ENCODE measurements at regions not wholly inside any gene's neighbourhood (a gene's known extent, or its start where the extent isn't known, plus 50 kb on each side); places are given as distances from the start of the nearest gene placed in this dataset.

DNA sequence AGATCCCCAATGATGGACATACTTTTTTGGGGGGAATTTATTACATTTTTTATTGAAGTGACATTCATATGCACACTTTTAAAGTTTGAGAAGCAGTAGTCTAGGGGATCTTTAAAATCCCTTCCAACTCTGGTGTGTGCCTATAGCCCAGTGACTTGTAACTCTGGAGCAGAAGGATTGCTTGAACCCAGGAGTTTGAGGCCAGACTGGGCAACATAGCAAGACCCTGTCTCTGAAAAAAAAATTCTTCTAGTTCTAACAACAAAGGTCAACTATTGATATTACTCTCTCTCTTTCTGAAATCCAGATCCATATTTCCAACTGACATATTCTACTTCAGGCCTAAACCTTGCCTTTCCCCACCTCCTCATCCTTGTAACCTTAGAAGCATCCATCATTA lies 148.2 kb upstream of the SPRY4 start:
- no peak for DNase-seq

DNA sequence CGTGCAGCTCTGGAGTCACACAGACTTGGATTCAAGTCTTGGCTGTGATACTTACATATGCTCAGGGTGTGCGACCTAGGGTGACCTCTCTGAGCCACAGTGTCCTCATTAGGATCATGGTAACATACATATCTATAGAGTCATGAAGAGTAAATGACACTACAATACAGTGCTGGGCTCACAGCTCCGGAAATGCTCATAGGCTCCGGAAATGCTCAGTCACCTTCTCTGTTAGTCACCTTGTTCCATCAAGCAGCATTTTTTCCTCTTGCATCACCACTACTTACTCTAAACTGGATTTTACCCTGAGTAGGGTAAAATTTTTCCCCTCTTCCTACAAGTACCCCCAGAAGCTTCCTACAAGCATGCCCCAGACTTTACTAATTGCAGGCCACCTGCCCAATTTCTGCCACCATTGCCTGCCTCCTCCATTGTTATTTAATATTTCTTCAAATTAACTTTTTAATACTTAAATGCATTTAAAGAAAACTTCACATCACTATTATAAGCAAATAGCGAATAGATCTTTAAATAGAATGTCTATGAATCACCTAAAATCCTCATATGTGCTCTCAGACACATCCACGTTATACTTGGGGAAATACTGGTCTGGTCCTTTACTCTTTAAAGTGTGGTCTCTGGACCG lies 147.6 kb upstream of the SPRY4 start:
- no peak for DNase-seq

DNA sequence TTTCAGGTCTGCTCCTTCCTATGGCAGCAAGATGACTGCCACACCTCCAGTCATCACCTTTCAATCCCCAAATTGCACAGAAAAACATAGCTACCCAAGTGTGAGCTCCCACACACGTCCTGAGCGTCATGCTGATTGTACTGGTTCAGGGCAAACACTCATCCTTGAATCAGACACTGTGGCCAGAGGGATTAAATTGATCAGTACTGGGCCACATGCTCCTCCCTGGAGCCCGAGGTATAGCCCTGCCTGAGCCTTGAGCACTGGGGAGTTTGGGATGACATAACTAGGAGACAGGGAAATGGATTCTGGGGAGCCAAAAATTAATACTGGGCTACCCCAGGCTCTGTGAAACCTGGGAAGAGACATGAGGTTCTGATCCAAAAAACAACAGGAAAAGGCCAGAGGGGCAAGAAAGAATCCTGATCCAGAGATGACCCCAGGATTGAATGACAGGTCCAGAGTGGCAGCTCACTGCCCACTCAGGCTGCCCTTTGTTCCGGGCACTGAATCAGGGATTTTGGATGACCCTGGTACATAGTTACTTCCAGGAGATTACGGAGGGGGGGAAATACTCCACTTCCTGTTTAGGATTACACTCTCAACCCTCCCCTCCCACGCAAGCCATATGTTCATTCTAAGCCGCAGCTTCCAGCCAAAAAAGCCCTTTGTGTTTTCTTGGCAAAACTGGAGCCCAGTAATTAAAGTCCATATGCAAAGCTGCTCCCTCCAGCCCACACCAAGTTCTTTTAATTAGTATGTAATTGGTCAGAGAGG lies 141.6 kb upstream of the SPRY4 start:
- DNase-seq: no peak

DNA sequence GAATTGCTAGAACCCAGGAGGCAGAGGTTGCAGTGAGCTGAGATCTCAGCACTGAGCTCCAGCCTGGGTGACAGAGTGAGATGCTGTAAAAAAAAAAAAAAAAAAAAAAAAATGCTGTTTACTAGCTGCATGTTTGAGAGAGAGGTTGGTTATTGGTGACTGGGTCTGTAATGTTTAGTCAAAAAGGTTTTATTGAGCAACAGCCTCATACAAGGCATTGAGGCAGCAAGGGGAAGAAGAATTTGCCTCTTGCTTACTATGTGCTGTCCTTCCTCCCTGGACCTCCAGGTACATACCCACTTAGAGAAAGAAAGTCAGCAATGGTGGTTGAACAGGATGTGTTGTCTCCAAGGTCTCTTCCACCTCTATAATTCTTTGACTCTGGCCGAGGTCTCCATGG lies 140.7 kb upstream of the SPRY4 start:
- DNase-seq: no peak

DNA sequence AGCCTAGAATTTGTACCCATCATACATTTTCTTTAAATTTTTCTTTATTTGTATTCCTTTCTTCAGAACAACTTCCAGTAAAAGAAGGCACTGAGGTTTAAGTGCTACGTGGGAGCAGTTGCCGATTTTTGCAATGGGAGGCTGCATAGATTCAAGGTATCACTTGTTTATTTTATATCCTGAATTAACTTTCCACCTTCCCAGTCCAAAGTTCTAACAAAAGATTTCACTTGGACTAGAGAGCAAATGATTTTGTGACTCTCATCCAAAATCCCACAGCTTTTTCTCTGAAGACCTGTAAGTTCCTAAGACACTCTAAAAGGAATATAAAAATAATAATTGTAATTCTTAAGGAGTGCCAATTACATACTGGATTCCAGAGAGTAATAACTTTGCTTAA lies 139.1 kb upstream of the SPRY4 start:
- no peak for DNase-seq

DNA sequence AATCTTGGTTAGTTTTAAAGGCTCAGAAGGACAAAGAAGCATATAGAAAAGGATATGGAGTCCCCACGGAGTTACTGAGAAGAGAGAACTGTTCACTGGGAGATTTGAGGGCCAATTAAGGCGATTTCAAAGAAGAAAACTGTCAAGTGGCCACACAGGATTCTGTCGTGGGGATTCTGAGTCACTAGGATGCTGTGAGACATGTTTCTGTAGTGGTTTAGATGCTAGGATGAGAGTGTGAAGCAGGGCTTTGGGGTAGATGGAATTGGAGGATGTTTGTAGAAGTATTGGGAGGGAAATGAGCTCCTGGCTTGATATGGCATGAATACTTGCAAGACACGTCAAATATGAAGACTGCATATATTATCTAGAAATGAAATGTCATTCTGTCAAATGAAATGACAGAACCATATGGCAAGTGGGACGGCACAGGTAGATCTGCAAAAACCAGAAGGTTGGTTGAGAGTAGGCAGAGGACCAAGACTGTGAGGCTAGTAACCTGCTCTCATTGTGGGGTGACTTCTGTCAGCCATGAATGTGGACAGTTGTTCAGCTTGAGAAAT lies 136.3 kb upstream of the SPRY4 start:
- DNase-seq: no peak

DNA sequence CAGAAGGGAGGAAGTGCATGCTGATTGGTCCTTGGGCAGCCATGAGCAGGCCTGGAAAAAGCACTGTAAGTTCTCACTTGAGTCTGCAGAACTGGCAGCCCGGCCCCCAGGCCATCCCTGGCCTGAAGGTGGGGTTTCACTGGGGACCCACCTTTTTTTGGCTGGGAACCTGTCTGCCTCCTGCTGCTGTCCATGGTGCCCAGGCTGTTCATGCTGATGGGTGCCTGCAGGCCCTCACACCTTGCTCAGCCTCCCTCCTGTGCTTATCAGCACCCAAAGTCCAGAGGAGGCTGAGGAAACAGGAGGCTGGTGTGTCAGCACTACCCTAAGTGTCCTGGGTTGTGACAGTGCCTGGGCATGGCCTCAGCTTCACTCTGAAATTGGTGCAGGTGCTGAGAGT lies 134.4 kb upstream of the SPRY4 start:
- DNase-seq: no peak

DNA sequence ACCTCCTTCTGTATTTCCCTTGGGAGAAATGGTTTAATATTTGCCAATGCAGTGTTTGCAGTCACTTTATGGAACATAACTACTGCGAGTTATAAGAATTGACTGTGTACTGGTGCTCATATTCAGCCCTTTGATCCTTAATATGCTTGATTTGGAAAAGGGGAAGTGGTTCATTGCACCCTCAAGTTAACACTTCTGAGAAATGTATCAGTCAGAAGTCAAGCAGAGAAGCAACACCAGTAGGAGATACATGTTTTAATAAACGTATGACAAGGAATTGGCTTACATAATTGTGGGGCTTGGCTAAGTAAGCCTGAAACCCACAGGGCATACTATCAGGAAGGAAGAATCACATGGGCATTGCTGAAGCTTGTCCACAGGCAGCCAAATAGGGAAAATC lies 131.0 kb upstream of the SPRY4 start:
- no peak for DNase-seq

DNA sequence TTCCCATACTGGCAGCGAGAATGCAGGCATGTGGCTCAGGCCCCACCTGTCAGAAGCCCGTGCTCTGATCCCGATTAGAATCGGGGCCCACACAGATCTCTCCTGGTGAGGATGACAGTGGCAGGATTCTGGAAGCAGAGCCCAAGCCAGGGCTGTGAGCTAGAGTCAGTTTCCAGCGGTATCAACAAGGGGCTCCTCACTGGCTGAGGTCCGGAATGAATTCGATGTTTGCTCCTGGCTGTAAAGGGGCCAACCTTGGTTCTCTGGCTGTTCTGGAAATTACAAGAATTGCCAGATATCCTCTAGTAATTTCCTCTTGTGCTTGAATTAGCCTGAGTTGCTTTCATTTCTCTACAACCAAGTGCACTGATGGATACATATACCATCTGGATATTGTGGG lies 129.1 kb upstream of the SPRY4 start:
- DNase-seq: no peak

DNA sequence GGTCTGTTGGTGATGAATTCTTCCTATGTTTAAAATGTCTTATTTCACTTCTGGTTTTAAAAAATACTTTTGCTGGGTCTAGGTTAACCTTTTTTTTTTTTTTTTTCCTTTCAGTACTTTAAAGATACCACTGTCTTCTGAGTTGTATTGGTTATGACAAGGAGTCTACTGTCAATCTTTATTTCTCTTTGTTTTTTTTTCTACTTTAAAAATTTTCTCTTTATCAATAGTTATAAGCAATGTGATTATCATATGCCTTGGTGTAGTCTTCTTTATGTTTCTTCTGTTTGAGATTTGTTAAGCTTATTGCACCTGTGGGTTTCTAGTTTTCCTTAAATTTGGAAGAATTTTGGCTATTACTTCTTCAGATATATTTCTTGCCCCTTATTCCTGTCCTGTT lies 125.6 kb upstream of the SPRY4 start:
- DNase-seq: no peak

DNA sequence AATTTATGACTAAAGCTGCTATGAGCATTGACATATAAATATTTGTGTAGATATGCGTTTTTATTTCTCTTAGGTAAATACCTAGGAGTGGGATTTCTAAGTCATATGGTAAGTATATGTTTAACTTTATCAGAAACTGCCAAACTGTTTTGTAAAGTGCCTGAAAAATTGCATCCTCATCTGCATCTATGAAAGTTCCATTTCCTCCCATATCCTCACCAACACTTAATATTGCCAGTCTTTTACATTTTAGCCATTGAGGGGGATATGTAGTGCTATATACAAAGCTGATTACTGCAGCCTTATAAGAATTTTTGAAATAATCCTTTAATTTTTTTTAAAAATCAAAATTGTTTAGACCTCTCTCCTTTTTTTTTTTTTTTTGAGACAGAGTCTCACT lies 123.1 kb upstream of the SPRY4 start:
- no peak for DNase-seq

DNA sequence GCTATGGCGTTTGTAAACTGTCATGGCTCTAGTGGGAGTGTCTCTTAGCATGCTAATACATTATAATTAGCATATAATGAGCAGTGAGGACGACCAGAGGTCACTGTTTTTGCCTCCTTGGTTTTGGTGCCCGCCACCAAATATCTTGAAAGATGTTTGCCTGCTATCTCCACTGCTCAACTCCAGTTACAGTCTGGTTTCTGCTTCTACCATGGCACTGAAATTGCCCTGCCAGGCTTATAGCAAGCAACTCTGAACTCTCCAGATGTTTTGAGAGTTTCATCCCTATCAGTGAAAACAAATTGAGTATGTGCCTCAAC lies 122.1 kb upstream of the SPRY4 start:
- DNase-seq: no peak

DNA sequence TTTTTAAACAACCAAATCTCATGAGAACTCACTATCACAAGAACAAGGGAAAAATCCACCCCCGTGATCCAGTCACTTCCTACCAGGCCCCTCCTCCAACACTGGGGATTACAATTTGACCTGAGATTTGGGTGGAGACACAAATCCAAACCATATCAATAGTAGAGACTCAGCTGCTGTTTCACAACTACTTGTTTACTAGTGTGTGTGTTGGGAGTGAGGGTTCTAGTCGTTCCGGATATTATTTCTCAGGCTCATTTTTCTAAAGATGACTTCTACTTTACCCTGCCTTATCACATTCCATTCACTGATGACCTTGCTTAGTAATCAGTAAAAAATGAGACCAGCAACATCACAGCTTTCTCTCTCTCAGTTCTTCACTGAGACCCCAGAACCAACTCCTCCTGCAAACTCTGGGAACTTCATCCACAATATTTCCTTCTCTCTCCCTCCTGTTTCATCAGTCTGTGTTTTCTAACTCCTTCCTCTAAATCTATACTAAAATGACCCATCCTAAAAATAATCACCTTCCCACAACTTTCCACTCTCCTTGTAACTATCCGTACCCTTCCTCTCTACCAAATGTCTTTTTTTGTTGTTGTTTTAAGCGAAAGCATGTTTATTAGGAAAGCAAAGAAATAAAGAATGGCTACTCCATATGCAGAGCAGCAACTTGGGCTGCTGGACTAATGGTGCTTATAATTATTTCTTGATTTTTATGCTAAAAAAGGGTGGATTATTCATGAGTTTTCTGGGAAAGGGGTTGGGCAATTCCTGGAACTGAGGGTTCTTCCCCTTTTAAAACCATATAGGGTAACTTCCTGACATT lies 121.5 kb upstream of the SPRY4 start:
- no peak for DNase-seq

DNA sequence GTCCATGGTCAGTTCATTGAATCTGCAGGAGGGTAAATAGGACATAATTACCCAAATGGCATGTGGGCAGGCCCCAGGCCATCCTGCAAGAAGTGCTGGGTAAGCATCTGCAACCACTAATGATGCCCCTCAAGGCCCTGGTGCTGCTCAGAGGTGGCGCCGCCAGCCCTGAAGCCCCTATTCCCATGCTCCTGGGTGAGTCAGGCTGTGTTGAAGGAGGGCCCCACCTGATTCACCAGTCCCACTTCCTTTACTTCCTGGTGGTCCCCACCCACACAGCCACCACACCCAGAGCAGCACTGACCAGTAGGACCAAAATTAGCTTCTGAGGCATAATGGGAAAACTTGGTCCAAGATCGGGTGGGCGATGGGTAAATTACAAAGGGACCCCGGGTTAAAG lies 120.4 kb upstream of the SPRY4 start:
- no peak for DNase-seq

DNA sequence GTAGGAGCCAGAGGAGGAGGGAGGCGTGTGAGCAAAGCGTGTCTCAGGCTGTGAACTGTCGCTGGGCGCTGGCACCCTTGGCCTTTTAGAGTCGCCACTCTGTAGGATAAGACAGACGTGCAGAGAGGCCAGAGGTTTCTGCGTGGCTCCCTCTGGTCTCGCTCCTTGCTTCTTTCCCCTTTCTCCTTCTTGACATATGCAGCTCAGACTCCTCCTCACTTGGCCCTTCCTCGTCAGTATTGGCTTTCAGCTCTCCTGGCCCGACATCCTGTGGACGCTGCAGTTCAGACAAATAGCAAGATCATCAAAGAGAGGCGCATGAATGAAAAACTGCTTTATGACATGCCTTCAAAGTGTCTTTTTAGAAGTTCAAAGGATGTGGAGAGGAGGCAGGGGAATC lies 116.8 kb upstream of the SPRY4 start:
- no peak for DNase-seq

DNA sequence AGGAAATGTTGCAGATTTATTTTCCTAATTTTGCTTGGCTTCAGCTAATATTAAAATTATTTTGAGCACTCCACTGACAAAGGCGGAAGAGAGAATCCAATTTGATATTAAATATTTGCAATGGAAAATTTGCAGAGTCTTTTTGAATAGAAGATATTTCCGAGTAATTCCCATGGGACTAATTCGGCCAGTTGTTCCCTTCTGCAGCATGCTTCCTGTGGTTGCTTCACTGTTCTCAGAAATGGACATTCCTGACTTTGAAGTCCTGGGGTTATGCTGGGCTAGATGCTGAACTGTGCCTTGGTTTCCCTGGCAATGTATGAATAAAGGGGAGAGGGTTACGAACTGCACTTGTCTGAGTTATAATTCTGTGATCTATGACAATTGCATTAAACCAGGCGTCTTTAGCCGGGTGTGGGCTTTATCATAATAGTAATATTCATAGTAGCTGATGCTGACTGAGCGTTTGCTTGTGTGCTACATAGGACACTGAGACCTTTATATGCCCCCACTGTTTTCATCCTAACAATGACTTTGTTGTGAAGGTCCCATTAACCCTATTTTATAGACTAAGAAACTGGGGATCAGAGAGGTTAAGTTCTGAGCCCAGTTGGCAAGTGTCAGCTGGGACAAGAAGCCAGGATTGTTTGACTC lies 114.5 kb upstream of the SPRY4 start:
- DNase-seq: no peak

DNA sequence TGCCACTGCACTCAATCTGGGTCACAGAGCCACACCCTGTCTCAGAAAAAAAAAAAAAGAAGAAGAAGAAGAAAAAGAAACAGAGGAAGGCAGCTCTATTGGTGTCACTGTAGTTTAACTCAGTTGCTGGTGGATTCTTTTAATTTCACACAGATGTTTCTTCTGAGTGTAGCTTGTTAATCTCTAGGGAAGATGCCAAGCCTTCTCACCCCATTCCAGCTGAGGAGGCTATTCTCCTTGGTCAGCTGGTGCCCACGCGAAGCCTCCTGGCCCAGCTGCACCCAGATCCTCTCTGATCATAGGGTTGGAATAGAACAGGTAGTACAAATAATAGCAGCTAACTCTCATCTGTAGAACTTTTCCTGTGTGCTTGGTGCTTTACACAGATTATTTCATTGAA lies 113.8 kb upstream of the SPRY4 start:
- DNase-seq: no peak

DNA sequence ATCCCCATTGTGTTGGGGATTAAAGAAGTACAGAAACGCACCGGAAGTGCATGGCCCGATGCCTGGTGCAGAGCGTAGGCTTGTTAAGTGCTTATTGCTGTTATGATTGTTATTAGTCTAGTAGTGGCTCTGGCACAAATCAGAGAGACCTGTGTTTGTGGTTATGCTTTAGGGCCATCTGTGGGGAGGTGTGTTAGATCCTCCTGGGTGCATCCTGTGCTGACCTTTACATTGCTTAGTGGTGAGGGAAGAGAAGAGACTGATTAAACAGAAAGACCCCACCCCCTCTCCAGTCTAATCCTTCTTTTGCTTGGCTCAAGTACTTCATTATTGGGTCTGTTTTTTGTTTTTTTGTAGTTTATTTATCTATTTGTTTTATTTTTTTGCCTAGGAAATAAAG lies 112.7 kb upstream of the SPRY4 start:
- no peak for DNase-seq

DNA sequence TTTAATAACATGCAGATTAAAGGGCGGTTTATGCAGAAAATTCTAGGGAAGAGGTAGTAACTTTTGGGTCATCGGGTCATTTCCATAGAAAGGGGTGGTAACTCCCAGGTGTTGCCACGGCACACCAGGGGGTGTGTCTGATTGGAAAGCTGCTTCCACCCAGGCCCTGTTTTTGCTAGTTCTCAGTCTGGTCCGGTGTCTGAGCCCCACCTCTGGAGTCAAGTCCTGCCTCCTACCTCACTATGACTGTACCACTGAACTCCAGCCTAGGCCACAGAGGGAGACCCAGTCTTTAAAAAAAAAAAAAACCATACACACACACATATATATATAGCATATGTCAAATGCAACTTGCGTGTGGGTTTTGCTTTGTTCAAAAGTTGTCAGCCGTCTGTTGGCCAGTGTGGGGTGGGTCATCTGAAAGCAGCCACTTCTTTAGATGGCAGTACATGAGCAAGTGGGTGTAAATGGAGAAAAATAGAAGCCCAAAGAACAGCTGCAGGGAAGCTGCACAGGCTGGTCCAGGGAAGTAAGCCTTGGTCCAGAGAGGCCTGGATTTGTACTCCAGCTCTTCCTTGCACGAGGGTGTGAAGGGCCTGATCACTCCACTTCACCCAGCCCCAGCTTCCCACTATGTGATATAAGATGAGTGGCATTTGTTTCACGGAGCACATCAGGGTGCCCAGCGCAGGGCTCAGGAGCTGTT lies 110.7 kb upstream of the SPRY4 start:
- no peak for DNase-seq

DNA sequence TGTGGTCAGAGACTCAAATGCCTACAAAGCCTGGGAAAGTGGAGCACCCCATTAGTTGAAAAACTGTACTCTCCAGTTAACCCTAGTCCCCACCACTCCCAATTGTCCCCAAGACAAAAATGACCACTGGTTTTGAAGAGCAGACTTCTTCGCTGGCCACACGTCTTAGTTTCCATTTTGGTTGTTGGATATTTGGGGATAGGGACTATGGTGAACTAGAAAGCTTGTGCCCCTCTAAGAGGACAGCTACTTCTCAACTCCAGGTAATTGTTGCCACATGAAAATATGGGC lies 109.4 kb upstream of the SPRY4 start:
- no peak for DNase-seq

DNA sequence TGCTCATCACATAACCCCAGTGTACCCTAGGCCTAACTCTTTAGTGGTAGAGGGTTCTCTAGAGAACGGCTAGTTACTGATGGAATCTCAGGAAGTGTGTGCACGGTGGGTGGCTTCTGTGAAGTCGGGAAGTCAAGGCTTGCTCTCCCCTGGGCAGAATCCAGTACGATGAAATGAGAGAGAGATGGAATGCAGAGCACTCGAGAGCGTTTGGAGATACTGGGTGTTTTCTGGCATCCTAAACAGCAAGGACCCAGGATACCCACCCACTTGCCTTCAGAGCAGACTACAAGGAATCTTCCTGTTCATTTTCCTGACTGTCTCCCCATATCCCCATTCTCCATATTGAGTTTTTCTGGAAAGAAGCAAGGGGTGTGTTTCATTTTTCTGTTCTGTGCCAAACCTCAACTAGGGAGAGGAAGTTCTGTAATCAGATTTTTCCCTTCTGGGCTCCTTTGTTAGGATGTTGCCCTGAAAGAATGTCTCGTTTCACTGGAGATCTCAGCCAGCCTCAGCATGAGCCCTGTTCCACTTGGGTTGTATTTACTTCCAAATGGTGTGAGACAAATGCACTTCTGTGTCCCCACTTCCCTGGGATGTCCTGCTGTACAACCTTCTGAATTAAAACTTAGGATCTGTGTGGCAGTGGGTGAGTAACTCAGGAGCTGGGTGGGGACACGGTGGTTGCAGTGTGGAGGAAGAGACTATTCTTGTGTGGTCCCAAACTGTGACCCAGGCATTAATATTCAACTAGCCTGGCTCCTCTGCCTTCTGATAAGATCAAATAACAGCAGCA lies 108.9 kb upstream of the SPRY4 start:
- no peak for DNase-seq

DNA sequence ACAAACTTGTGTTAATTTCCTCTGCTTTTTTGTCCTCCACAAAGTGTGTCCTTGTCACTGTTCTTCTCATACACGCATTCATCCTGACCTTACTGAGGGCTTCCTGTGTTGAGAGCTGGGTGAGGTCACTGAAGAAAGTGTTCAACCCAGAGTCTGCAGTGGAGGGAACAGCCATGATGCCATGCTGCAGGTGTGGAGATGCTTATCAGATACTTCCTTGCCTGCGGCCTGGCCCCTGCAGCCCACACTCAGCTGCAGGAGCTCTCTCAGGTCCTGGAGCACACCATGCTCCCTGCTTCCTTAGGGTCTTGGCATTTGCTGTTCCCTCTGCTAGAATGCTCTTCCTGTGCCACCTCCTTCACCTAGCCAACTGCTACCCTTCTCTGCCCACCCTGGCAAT lies 108.1 kb upstream of the SPRY4 start:
- peak; percentile 39 for DNase-seq

All from NCI-H345 (cell line).